DOHH2 (cell line): ENCODE measurements at regions not wholly inside any gene's neighbourhood (a gene's known extent, or its start where the extent isn't known, plus 50 kb on each side); places are given as distances from the start of the nearest gene placed in this dataset.

Experiments used
- CTCF ChIP-seq: fragments of 200-600 bp; sonication (generic); IDR thresholded peaks from one replicate; pipeline ENCODE4 v1.5.1; 2014; ENCODE audit warnings: antibody characterized with exemption, mild to moderate bottlenecking, low read depth, low read length; ENCODE audit not compliant: poor library complexity, severe bottlenecking
- EZH2phosphoT487 ChIP-seq: fragments of 200-600 bp; sonication (generic); IDR thresholded peaks from 2 replicates; pipeline ENCODE4 v1.6.1; 2017; ENCODE audit warnings: borderline replicate concordance, mild to moderate bottlenecking, antibody characterized with exemption, low read length, moderate library complexity, mixed read lengths

DNA sequence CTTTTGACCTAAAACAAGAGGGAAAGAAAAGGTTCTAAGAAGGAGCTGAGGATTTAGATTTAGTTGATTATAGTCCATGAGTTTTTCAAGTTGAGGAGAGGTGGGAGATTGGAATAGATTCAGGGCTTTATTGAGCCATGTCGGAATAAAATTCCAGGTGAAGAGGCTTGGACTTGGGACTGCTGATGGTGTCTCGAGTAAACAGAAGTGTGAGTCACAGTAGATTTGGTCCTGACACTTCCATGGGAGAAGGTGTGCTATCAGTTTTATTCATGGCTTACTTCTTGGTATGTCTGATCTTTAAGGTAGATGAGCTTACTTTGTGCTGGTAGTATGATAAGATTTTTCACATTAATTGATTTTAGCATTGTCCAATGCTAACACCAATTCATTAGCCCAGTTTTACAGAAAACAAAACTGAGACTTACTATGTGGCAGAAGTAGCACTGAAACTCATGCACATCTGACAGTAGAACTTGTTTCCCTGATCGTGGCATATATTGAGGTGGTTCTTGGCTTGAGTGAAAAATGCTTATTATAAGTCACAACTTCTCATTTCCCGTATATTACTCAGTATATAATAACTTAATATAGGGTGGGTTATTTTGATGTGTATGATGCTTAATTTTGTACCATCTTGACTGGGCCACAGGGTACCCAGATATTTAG is 172.4 kb upstream of the IGF1 start:
- no peak for TF ChIP-seq EZH2phosphoT487
- TF ChIP-seq CTCF = no peak
